Gastroesophageal sphincter (tissue), 3 donors: ENCODE measurements at regions not wholly inside any gene's neighbourhood (a gene's known extent, or its start where the extent isn't known, plus 50 kb on each side); places are given as distances from the start of the nearest gene placed in this dataset.

Experiments
- EP300 ChIP-seq: sonication (generic); formaldehyde crosslinking; IDR thresholded peaks from one replicate; pipeline ENCODE4 v1.6.1; 2017; ENCODE audit warnings: antibody characterized with exemption, mild to moderate bottlenecking
- POLR2A ChIP-seq, 2 donors: fragments of 450-650 bp; IDR thresholded peaks; one replicate each; pipeline ENCODE4 v1.6.1; 2017; ENCODE audit warnings: antibody characterized with exemption in 2 of 2, mild to moderate bottlenecking in 2 of 2, moderate library complexity in 1 of 2
- TF ChIP-seq, protein P1 (sequence below), 4 experiments: fragments of 200-600 bp in 2 of 4; fragments of 450-650 bp in 2 of 4; sonication (generic) in 1 of 4; IDR thresholded peaks; one replicate each; pipeline ENCODE4 v1.5.1; 2017 to 2019; ENCODE audit warnings: antibody characterized with exemption in 4 of 4, mild to moderate bottlenecking in 2 of 4, moderate library complexity in 2 of 4

DNA sequence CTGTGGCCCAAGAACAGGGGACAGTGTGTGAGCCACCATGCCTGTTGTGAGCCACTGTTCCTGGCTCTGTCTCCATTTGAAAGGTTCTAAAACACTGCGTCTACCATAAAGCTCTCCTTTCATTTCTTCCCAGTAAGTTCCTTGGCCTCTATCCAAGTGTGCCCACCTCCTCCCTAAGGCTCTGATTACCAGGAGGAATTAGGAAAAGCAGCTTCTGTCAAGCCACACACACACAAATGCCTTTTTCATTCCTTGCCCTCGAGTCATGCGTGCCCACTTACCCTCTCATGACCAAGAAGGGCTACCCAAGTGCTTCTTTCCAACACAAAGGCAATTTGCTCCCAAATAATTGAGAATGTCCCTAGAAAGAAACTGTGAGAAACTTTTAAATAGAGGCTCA, 70.8 kb upstream of the PARD3 start:
- TF ChIP-seq, protein P1, sequence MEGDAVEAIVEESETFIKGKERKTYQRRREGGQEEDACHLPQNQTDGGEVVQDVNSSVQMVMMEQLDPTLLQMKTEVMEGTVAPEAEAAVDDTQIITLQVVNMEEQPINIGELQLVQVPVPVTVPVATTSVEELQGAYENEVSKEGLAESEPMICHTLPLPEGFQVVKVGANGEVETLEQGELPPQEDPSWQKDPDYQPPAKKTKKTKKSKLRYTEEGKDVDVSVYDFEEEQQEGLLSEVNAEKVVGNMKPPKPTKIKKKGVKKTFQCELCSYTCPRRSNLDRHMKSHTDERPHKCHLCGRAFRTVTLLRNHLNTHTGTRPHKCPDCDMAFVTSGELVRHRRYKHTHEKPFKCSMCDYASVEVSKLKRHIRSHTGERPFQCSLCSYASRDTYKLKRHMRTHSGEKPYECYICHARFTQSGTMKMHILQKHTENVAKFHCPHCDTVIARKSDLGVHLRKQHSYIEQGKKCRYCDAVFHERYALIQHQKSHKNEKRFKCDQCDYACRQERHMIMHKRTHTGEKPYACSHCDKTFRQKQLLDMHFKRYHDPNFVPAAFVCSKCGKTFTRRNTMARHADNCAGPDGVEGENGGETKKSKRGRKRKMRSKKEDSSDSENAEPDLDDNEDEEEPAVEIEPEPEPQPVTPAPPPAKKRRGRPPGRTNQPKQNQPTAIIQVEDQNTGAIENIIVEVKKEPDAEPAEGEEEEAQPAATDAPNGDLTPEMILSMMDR (IDR thresholded peaks at IDR 0.05), result no peak
- no peak for TF ChIP-seq EP300
- TF ChIP-seq POLR2A (IDR thresholded peaks at IDR 0.05), result no peak
